Immature natural killer cell (primary cell): ENCODE measurements at regions not wholly inside any gene's neighbourhood (a gene's known extent, or its start where the extent isn't known, plus 50 kb on each side); places are given as distances from the start of the nearest gene placed in this dataset.

Experiments used
- DNase-seq, 3 donors: peaks; one replicate each; pipeline ENCODE4 v3.0.0; 2022; ENCODE audit warnings: mixed read lengths in 1 of 3
- H3K27ac Mint-ChIP-seq, 6 donors: one replicate each; pipeline ENCODE4 v1.8.0; 2020; ENCODE audit warnings: mixed read lengths in 6 of 6, mild to moderate bottlenecking in 5 of 6, inconsistent platforms in 4 of 6, moderate library complexity in 3 of 6
- H3K27me3 Mint-ChIP-seq, 3 donors: one replicate each; pipeline ENCODE4 v1.8.0; 2020 to 2021; ENCODE audit warnings: low read depth in 3 of 3, mild to moderate bottlenecking in 3 of 3, mixed read lengths in 3 of 3, moderate library complexity in 3 of 3, inconsistent platforms in 1 of 3
- H3K36me3 Mint-ChIP-seq, 3 donors: one replicate each; pipeline ENCODE4 v1.8.0; 2020; ENCODE audit warnings: mixed read lengths in 3 of 3, inconsistent platforms in 2 of 3, mild to moderate bottlenecking in 2 of 3
- H3K4me1 Mint-ChIP-seq, 2 donors: one replicate each; pipeline ENCODE4 v1.8.0; 2020; ENCODE audit warnings: inconsistent platforms in 2 of 2, mild to moderate bottlenecking in 2 of 2, mixed read lengths in 2 of 2, moderate library complexity in 1 of 2
- H3K4me3 Mint-ChIP-seq, 5 donors: one replicate each; pipeline ENCODE4 v1.8.0; 2020; ENCODE audit warnings: mild to moderate bottlenecking in 5 of 5, mixed read lengths in 5 of 5, inconsistent platforms in 3 of 5, moderate library complexity in 3 of 5
- H3K9me3 Mint-ChIP-seq, 6 donors: one replicate each; pipeline ENCODE4 v1.8.0; 2020; ENCODE audit warnings: mild to moderate bottlenecking in 6 of 6, mixed read lengths in 6 of 6, inconsistent platforms in 4 of 6, moderate library complexity in 3 of 6

DNA sequence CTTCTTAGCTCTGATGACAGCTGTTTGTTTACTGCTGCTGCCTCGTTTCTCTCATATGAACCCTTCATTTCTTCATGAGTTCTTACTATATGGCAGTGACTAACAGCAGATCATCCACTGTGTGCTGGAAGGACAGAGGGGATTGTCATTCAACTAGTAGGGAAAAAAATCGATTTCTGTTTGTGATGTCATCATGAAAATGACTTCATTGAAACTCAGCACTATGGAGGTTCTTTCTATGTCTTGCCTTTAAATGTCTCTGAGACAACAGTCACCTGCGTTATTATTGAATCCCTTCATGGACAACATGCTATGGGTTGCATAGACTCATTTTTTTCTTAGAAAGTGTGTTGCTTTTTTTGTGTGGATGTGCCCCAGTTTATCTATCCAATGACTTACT is 394.4 kb downstream of the DOK5 start:
- H3K4me3 Mint-ChIP-seq = no peak overlapping the region
- peaks cover 0 to 15% (median 5%) of the 10 kb centered on the region in 6 donors for H3K9me3 Mint-ChIP-seq
- peaks cover 0 to 4% (median 3%) of the 10 kb centered on the region in 3 donors for H3K27me3 Mint-ChIP-seq
- no peaks in the 10 kb centered on the region for H3K36me3 Mint-ChIP-seq
- H3K4me1 Mint-ChIP-seq = no peaks in the 10 kb centered on the region
- no peak overlapping the region for H3K27ac Mint-ChIP-seq
- no peak for DNase-seq

DNA sequence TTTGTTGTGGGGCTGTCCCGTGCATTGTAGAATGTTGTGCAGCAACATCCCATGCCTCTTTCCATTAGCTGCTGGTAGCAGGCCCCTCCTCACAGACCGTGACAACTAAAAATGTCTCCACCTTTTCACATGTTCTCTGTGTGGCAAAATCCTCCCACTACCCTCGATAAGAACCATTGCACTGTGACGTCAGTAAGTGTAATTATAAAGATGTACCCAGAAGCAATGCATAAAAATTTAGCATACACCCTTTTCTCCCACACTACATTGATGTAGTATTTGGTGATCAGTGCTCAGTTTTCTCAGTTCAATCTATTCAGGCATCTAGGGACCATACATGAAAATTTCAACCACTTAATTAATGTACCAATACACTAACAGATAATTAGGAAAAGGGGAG is 389.9 kb downstream of the DOK5 start:
- no peaks in the 10 kb centered on the region for H3K36me3 Mint-ChIP-seq
- DNase-seq = no peak
- H3K9me3 Mint-ChIP-seq = peaks cover 0 to 4% (median 2%) of the 10 kb centered on the region in 6 donors
- no peak overlapping the region for H3K4me3 Mint-ChIP-seq
- no peaks in the 10 kb centered on the region for H3K4me1 Mint-ChIP-seq
- H3K27ac Mint-ChIP-seq = no peak overlapping the region
- H3K27me3 Mint-ChIP-seq = peaks cover 0 to 4% (median 3%) of the 10 kb centered on the region in 3 donors

DNA sequence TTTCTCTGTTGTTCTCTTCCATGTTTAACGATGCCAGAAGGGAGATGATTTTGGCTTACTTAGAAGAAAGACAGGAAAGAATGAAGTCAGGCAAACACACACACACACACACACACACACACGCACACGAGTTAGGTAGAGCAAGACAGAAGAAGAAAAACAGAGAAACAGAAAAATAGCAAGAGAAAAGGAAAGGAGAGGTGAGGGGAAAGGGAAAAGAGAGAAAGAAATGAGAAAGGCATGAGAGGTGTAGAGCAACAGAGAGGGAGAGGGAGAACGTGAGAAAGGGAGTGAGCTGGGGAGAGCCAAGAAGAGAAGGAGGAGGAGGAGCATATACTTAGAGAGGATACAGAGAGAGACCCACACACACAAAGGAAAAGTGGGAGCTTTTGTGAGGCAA is 385.3 kb downstream of the DOK5 start:
- Mint-ChIP-seq H3K36me3 (no peaks in the 10 kb centered on the region), H3K27me3 (peaks cover 0 to 3% (median 2%) of the 10 kb centered on the region in 3 donors)

DNA sequence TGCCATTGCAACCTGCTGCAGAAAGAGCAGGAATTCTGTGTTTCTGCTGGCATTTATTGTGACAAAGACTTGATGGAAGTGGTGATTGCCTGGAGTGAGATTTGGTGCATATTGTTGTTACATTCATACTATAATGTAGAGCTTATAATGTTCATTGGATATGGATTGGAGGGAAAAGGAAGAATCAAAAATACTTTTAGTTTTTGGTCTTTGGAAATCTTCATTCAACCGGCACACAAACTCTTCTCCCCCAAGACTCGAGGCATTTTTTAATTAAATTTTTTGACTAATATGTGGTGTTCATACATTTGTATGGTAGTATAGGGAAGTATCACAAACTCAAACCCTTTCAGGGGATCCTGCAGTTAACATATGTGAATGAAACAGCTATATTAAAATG is 380.8 kb downstream of the DOK5 start:
- Mint-ChIP-seq H3K4me3 (no peak overlapping the region), H3K27me3 (peaks cover 0 to 4% (median 0%) of the 10 kb centered on the region in 3 donors), H3K36me3 (no peaks in the 10 kb centered on the region), H3K4me1 (no peaks in the 10 kb centered on the region), H3K9me3 (peaks cover 2 to 21% (median 5%) of the 10 kb centered on the region in 6 donors), H3K27ac (no peak overlapping the region)
- no peak for DNase-seq

More for the DNA sequence above, 385.3 kb downstream of the DOK5 start:
- no peak overlapping the region for H3K4me3 Mint-ChIP-seq
- no peak overlapping the region for H3K27ac Mint-ChIP-seq
- no peaks in the 10 kb centered on the region for H3K4me1 Mint-ChIP-seq
- H3K9me3 Mint-ChIP-seq = peaks cover 2 to 11% (median 3%) of the 10 kb centered on the region in 6 donors
- DNase-seq = no peak

DNA sequence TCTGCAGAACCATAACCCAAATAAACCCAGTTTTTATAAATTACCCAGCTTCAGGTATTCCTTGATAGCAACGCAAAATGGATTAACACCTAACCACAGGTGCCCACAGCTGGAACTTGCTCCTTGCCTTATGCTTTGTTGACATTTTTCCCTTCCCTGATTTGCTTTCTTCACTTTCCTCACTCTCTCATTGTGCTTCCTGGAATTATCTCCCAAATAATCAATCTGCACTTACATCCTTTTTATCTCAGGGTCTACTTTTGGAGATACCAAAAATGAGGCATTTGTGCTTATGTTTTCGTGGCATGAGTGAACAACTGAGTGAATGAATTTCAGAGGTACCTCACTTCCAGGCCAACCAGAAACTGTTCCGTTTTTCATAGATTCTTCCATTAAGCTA is 374.3 kb downstream of the DOK5 start:
- H3K27ac Mint-ChIP-seq = no peak overlapping the region
- DNase-seq = no peak
- no peak overlapping the region for H3K4me3 Mint-ChIP-seq
- H3K9me3 Mint-ChIP-seq = peaks cover 0 to 12% (median under 1%) of the 10 kb centered on the region in 6 donors
- H3K36me3 Mint-ChIP-seq = no peaks in the 10 kb centered on the region
- no peaks in the 10 kb centered on the region for H3K4me1 Mint-ChIP-seq
- H3K27me3 Mint-ChIP-seq = peaks cover 0 to under 1% (median 0%) of the 10 kb centered on the region in 3 donors

DNA sequence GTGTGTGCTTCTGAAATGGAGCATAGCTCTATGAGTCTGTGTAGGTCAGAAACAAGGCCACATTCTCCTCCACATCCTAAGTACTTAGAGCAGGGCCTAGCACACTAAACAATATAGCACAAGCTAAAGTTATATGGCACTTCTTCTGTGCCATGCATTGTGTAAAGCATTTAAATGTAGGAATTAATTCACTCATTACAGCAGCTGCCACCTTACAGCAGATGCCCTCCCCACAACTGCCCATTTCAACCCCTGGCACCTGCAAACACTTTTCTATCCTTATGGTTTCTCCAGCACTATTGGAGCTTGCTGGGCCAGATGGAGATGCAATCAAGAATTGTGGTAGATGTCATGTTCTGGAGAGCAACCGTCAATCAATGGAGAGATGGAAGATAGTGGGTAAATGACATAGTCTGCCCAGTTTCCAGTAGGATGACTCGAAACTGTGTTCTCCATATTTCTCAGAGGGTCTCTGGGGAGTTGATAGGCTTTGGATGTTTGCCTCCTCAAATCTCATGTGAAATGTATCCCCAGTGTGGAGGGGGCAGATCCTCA is 373.7 kb downstream of the DOK5 start:
- Mint-ChIP-seq H3K27me3 (no peaks in the 10 kb centered on the region), H3K4me1 (no peaks in the 10 kb centered on the region)

DNA sequence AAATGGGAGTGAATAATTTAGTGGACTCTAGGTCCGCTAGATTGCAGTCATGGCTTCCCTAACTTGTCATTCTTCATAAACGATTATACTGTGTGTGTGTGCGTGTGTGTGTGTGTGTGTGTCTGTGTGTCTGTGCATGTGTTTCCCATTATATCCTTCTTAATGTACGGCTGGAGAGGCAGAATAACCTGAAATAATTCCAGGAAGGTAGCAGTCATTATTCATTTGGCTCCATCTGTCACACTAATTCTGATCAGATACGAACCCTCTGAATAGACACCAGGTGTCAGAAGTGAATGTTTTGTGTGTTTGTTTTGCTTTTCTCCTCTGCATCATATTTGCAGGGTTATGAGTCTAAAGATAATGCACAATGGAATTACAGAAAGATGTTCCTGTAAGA is 372.9 kb downstream of the DOK5 start:
- DNase-seq = no peak
- H3K36me3 Mint-ChIP-seq = no peaks in the 10 kb centered on the region
- H3K27me3 Mint-ChIP-seq = no peaks in the 10 kb centered on the region
- H3K4me1 Mint-ChIP-seq = no peaks in the 10 kb centered on the region
- H3K4me3 Mint-ChIP-seq = no peak overlapping the region
- H3K9me3 Mint-ChIP-seq = peaks cover 0 to 4% (median 0%) of the 10 kb centered on the region in 6 donors
- H3K27ac Mint-ChIP-seq = no peak overlapping the region

More for the DNA sequence above, 373.7 kb downstream of the DOK5 start:
- no peak for DNase-seq
- Mint-ChIP-seq H3K4me3 (no peak overlapping the region), H3K9me3 (peaks cover 0 to 6% (median 0%) of the 10 kb centered on the region in 6 donors), H3K36me3 (no peaks in the 10 kb centered on the region), H3K27ac (no peak overlapping the region)

DNA sequence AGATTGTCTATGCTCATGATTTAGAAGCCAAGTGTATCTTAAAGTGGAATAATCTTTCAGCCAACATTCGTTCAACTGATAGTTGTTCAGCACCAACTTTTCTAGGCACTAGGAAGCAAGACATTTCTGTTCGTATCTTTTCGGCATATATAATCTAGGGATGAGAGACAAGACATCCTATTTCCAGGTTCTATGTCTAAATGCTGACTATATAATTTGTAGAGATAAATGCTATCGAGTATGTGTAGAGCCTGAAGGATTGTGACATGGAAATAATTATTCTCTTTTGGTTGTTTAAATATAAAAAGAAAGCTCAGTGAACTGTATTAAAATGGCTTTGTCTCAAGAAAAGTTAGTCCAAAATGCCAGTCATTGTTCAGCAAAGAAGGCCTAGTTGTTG is 371.6 kb downstream of the DOK5 start:
- H3K4me1 Mint-ChIP-seq = no peaks in the 10 kb centered on the region
- peaks cover 0 to 4% (median 0%) of the 10 kb centered on the region in 6 donors for H3K9me3 Mint-ChIP-seq
- no peaks in the 10 kb centered on the region for H3K36me3 Mint-ChIP-seq
- DNase-seq = no peak
- no peak overlapping the region for H3K27ac Mint-ChIP-seq
- peaks cover 0 to 2% (median 0%) of the 10 kb centered on the region in 3 donors for H3K27me3 Mint-ChIP-seq
- no peak overlapping the region for H3K4me3 Mint-ChIP-seq

DNA sequence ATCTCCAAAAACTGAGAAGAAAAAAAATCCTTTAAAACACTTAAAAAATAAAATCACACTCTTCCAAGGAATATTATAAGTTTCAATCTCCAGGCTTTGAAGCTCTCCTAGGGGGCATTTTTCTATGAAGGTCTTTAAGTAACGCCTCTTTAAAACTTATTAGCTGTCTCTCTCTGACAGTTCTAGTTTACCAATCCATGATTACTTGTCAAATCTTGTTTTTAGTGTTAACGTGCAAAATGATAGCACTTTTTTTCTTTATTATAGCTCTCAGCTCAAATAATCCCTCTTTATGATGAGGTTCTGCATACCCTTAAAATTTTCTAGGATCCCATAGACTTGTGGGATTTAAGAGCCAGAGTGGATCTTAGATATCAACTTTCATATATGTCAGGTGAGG is 369.0 kb downstream of the DOK5 start:
- no peak overlapping the region for H3K27ac Mint-ChIP-seq
- H3K9me3 Mint-ChIP-seq = peaks cover 0 to 4% (median 0%) of the 10 kb centered on the region in 6 donors
- DNase-seq = no peak
- H3K4me1 Mint-ChIP-seq = no peaks in the 10 kb centered on the region
- H3K36me3 Mint-ChIP-seq = no peaks in the 10 kb centered on the region
- H3K4me3 Mint-ChIP-seq = no peak overlapping the region
- H3K27me3 Mint-ChIP-seq = peaks cover 0 to 2% (median 0%) of the 10 kb centered on the region in 3 donors

DNA sequence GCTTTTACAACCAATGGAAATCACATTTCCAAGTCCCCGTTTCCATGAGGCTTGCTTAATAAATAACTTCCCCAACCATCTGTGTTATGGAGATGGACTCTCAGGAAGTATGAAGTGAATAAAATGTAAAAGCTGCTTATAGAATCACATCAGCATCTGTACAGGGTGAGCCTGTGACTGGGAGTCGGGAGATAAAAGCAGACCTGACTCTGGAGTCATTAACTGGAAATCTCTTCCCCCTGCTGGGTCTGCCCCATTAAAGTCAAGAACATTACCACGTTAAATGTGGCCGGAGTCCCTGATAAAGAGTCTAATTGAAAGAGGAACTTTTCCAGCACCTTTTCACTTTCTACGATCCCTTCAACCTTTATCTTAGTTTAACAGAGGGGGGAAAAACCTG is 368.5 kb downstream of the DOK5 start:
- peaks cover 0 to 4% (median 0%) of the 10 kb centered on the region in 6 donors for H3K9me3 Mint-ChIP-seq
- peaks cover 0 to 2% (median 0%) of the 10 kb centered on the region in 3 donors for H3K27me3 Mint-ChIP-seq
- H3K27ac Mint-ChIP-seq = no peak overlapping the region
- H3K4me3 Mint-ChIP-seq = no peak overlapping the region
- no peak for DNase-seq
- H3K36me3 Mint-ChIP-seq = no peaks in the 10 kb centered on the region
- H3K4me1 Mint-ChIP-seq = no peaks in the 10 kb centered on the region

DNA sequence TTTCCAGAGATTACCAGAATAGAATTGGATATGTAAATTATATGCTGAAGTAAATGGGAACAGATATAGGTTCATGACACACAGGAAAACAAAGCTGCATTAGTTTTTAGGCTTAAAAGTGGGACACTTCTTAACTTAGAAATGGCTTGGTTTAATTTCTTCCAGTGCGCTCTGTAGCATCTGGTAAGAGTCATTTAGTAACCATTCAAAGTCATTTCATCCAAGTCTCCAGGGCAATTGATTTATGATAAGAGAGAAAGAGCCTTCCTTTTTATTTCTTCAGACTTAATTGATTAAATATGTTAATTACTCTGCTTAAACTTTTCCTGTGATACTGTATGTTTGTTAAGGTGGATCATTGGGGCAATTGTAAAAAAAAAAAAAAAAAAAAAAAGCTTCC is 368.0 kb downstream of the DOK5 start:
- Mint-ChIP-seq H3K27me3 (peaks cover 0 to 2% (median 0%) of the 10 kb centered on the region in 3 donors), H3K36me3 (no peaks in the 10 kb centered on the region), H3K27ac (no peak overlapping the region), H3K4me1 (no peaks in the 10 kb centered on the region), H3K4me3 (no peak overlapping the region), H3K9me3 (peaks cover 0 to 4% (median 0%) of the 10 kb centered on the region in 6 donors)
- DNase-seq = no peak

DNA sequence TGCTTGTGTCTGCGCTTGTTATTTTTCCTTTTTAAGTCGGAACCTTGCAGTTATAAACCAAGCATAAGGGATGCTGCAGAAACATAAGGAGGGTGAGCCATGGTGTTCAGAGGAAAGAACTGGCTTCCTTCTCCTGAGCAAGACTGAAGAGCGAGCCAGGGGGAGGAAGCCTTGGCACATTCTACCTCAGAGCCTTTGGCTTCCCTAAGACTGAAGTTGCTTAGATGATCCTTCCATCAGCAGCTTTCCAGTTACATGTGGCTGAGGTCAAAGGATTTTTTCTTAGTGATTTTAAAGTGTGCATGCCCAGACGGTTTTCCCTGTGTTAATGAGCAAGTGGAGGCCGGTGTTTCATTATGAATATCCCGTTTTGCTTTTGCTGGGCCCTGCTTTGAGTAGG is 363.8 kb downstream of the DOK5 start:
- DNase-seq = no peak
- no peak overlapping the region for H3K4me3 Mint-ChIP-seq
- H3K9me3 Mint-ChIP-seq = peaks cover 0 to 2% (median 0%) of the 10 kb centered on the region in 6 donors
- H3K36me3 Mint-ChIP-seq = no peaks in the 10 kb centered on the region
- no peaks in the 10 kb centered on the region for H3K4me1 Mint-ChIP-seq
- H3K27ac Mint-ChIP-seq = no peak overlapping the region
- peaks cover 0 to 2% (median 0%) of the 10 kb centered on the region in 3 donors for H3K27me3 Mint-ChIP-seq

DNA sequence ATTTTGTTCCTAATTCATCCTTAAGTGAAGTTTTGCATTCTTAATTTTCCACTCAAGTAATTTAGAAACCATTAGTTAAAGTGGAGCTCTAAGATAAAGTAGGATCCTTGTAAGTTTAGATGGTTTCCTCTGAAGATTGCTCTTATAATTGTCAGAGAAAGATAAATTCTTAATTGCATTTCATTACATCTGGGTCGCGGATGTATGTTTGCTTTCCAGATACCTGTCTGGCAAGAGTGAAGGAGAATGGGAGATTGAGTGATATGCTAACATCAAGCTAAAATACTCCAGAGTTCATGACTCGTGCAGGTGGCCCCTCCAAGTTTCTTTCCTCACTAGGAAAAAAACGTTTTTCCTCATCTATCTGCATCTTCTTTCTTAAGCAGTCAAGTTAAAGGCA is 361.8 kb downstream of the DOK5 start:
- no peak overlapping the region for H3K4me3 Mint-ChIP-seq
- H3K36me3 Mint-ChIP-seq = no peaks in the 10 kb centered on the region
- no peak overlapping the region for H3K27ac Mint-ChIP-seq
- H3K4me1 Mint-ChIP-seq = no peaks in the 10 kb centered on the region
- peaks cover 0 to 2% (median 0%) of the 10 kb centered on the region in 3 donors for H3K27me3 Mint-ChIP-seq
- DNase-seq = no peak
- peaks cover 0 to 7% (median under 1%) of the 10 kb centered on the region in 6 donors for H3K9me3 Mint-ChIP-seq

DNA sequence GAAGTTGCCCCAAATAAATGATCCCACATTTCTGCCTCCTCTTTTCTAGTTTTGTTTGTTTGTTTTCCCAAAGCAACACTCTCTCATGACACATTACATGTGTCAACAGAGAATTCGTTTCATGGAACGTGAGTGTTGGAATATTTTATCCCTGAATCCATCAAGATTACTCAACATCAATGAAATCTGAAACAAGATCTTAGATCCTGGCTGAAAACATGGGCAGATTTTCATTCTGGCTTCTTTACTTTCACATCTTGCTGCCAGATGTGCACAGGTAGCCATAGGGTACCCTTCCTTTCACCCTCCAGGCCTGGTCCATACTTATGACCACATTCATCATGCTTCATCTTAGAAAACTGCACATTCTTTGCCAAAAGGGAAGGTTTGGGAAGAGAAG is 347.0 kb downstream of the DOK5 start:
- Mint-ChIP-seq H3K4me3 (no peak overlapping the region), H3K27ac (no peak overlapping the region), H3K9me3 (peaks cover 0 to 9% (median 4%) of the 10 kb centered on the region in 6 donors), H3K36me3 (no peaks in the 10 kb centered on the region), H3K4me1 (no peaks in the 10 kb centered on the region), H3K27me3 (no peaks in the 10 kb centered on the region)
- no peak for DNase-seq

DNA sequence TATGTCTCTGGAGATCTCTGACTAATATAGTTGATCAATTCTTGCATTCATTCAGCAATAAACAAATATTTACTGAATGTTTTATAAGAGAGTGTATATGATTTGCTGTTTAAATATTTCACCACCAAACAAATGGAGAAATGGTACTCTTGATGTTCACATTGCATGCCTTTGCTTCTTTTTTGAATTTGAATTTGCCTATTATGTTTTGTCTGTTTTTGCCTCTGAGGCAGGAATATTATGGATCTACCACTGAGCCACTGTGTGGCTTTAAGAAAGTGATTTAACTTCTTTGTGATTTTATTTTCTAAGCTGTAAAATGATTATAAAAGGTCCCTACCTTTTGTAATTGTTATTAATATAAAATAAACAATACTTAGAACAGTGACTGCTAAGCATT is 345.0 kb downstream of the DOK5 start:
- no peaks in the 10 kb centered on the region for H3K27me3 Mint-ChIP-seq
- no peak overlapping the region for H3K27ac Mint-ChIP-seq
- H3K9me3 Mint-ChIP-seq = peaks cover 0 to 5% (median under 1%) of the 10 kb centered on the region in 6 donors
- H3K36me3 Mint-ChIP-seq = no peaks in the 10 kb centered on the region
- no peak for DNase-seq
- no peaks in the 10 kb centered on the region for H3K4me1 Mint-ChIP-seq
- H3K4me3 Mint-ChIP-seq = no peak overlapping the region
